Endothelial cell of umbilical vein (primary cell): ENCODE measurements at regions not wholly inside any gene's neighbourhood (a gene's known extent, or its start where the extent isn't known, plus 50 kb on each side); places are given as distances from the start of the nearest gene placed in this dataset.

Experiments used
- BruUV-seq: library from RNA; stranded (reverse); fragments of 400-500 nt; replicated peaks from 2 replicates; lab custom pipeline; 2021; lab: Mats Ljungman, UMichigan
- CTCF ChIA-PET: fragments of 300-600, 350-600 bp; sonication (Branson Sonifier 250); formaldehyde crosslinking; loops from one replicate; lab custom pipeline; 2021; ENCODE audit warnings: antibody characterized with exemption, inconsistent platforms; lab: Charles Lee
- POLR2A ChIA-PET: fragments of 300-600, 350-600 bp; sonication (Branson Sonifier 250); formaldehyde crosslinking; loops from one replicate; lab custom pipeline; 2021; ENCODE audit warnings: antibody characterized with exemption, inconsistent platforms; lab: Charles Lee
- DNase-seq: peaks from one replicate; pipeline ENCODE4 v3.0.0-alpha.2; 2011; ENCODE audit warnings: low read depth, low spot score
- FAIRE-seq: peaks from 2 replicates; lab custom pipeline; 2011; peaks lifted over from hg19 to GRCh38; lab: Jason Lieb, UNC
- H2AFZ ChIP-seq: 2 replicates; pipeline ENCODE4 v1.6.0; 2012; ENCODE audit warnings: low read depth, low read length, control low read depth, inconsistent platforms
- H3K27ac ChIP-seq: 2 replicates; pipeline ENCODE4 v1.5.1; 2011; ENCODE audit warnings: low read depth, mild to moderate bottlenecking, control low read depth, low read length, moderate library complexity; ENCODE audit not compliant: insufficient read depth
- H3K27me3 ChIP-seq, 2 experiments: 2 replicates each; pipeline versions ENCODE4 v1.6.0 to v1.6.1; 2011; ENCODE audit warnings: low read length in 2 of 2, mixed read lengths in 1 of 2; ENCODE audit not compliant: control insufficient read depth in 2 of 2, insufficient read depth in 2 of 2
- H3K36me3 ChIP-seq, 2 experiments: 2 replicates in 1 of 2; 3 replicates in 1 of 2; pipeline ENCODE4 v1.5.1; 2011; ENCODE audit warnings: low read length in 2 of 2, mild to moderate bottlenecking in 1 of 2, moderate library complexity in 1 of 2; ENCODE audit not compliant: control insufficient read depth in 2 of 2, insufficient read depth in 2 of 2; ENCODE audit errors: extremely low read depth in 1 of 2
- H3K4me1 ChIP-seq: 3 replicates; pipeline ENCODE4 v1.5.1; 2011; ENCODE audit warnings: mild to moderate bottlenecking, low read length; ENCODE audit not compliant: control insufficient read depth, insufficient read depth; ENCODE audit errors: extremely low read depth
- H3K4me2 ChIP-seq: 2 replicates; pipeline ENCODE4 v1.6.1; 2011; ENCODE audit warnings: low read length, control low read depth, mixed read lengths; ENCODE audit not compliant: insufficient read depth
- H3K4me3 ChIP-seq, 3 experiments: fragments of 200-600 bp in 1 of 3; sonication (generic), shearing (Covaris generic) in 1 of 3; replicated peaks in 1 of 3; 2 replicates each; pipeline ENCODE4 v1.5.1; 2011 to 2016; ENCODE audit warnings: control low read depth in 3 of 3, low read length in 3 of 3, mild to moderate bottlenecking in 2 of 3, inconsistent platforms in 1 of 3, low read depth in 1 of 3, moderate library complexity in 1 of 3; ENCODE audit not compliant: insufficient read depth in 1 of 3
- H3K79me2 ChIP-seq: 2 replicates; pipeline ENCODE4 v1.6.0; 2012; ENCODE audit warnings: low read length, inconsistent platforms; ENCODE audit not compliant: control insufficient read depth, insufficient read depth
- H3K9ac ChIP-seq: replicated peaks from 2 replicates; pipeline ENCODE3; 2011; ENCODE audit warnings: low read length, control low read depth; ENCODE audit not compliant: insufficient read depth; ENCODE audit errors: extremely low read depth
- H3K9me1 ChIP-seq: replicated peaks from 3 replicates; pipeline ENCODE4 v1.6.0; 2011; ENCODE audit warnings: mild to moderate bottlenecking, low read length; ENCODE audit not compliant: control insufficient read depth, insufficient read depth; ENCODE audit errors: extremely low read depth
- H3K9me3 ChIP-seq: replicated peaks from 2 replicates; pipeline ENCODE4 v1.5.1; 2012; ENCODE audit warnings: low read length, inconsistent platforms; ENCODE audit not compliant: control insufficient read depth, insufficient read depth
- H4K20me1 ChIP-seq: replicated peaks from 2 replicates; pipeline ENCODE3; 2011; ENCODE audit warnings: mild to moderate bottlenecking, low read length; ENCODE audit not compliant: control insufficient read depth, insufficient read depth; ENCODE audit errors: extremely low read depth
- CTCF ChIP-seq, 2 donors: IDR thresholded peaks; 1 replicate in 1 of 2; 2 replicates in 1 of 2; pipeline ENCODE4 v1.5.1; 2011; ENCODE audit warnings: low read length in 2 of 2, mild to moderate bottlenecking in 2 of 2, moderate library complexity in 2 of 2, control low read depth in 1 of 2, inconsistent platforms in 1 of 2, low read depth in 1 of 2; ENCODE audit not compliant: insufficient read depth in 1 of 2; ENCODE audit errors: extremely low read depth in 1 of 2
- EZH2 ChIP-seq: IDR thresholded peaks from 2 replicates; pipeline ENCODE4 v1.6.1; 2012; ENCODE audit warnings: borderline replicate concordance, low read depth, mild to moderate bottlenecking, moderate library complexity, low read length, inconsistent platforms; ENCODE audit not compliant: severe bottlenecking
- FOS ChIP-seq: IDR thresholded peaks from 2 replicates; pipeline ENCODE4 v1.6.1; 2011; ENCODE audit warnings: mild to moderate bottlenecking, low read length, moderate library complexity, borderline replicate concordance; ENCODE audit not compliant: insufficient read depth
- GATA2 ChIP-seq: IDR thresholded peaks from 2 replicates; pipeline ENCODE4 v1.7.0; 2011; ENCODE audit warnings: low read depth, mild to moderate bottlenecking, moderate library complexity, mixed read lengths, low read length; ENCODE audit not compliant: insufficient read length, insufficient read depth
- JUN ChIP-seq: IDR thresholded peaks from 2 replicates; pipeline ENCODE4 v1.6.1; 2011; ENCODE audit warnings: borderline replicate concordance, low read depth; ENCODE audit not compliant: insufficient read length, insufficient read depth
- MAX ChIP-seq: IDR thresholded peaks from 2 replicates; pipeline ENCODE4 v1.6.1; 2011; ENCODE audit not compliant: insufficient read depth, insufficient read length
- MYC ChIP-seq: IDR thresholded peaks from one replicate; pipeline ENCODE4 v1.6.1; 2011; ENCODE audit warnings: mild to moderate bottlenecking, low read depth, low read length
- POLR2A ChIP-seq: IDR thresholded peaks from 2 replicates; pipeline ENCODE4 v1.6.1; 2012; ENCODE audit warnings: low read depth, mild to moderate bottlenecking, control low read depth, low read length
- POLR2AphosphoS5 ChIP-seq: IDR thresholded peaks from 2 replicates; pipeline ENCODE4 v1.6.1; 2012; ENCODE audit warnings: low read depth, mild to moderate bottlenecking, control low read depth, low read length, moderate library complexity; ENCODE audit not compliant: insufficient read depth
- dilution Hi-C: fragments of 300-500 bp; cut with MboI; formaldehyde crosslinking; loops from one replicate; pipeline ENCODE4 v1.15.0; 2019; ENCODE audit warnings: low sequenced_read_pairs; ENCODE audit not compliant: extremely low pct_ligation_motif_present
- intact Hi-C: fragments of 100-400 bp; cut with micrococcal nuclease; formaldehyde crosslinking; loops from one replicate; pipeline ENCODE4 v1.10.0; 2022

- no peak overlapping the region for H3K9ac ChIP-seq
- DNase-seq = no peak
- CTCF ChIA-PET = no interaction called here
Measured at GRCh38 chr3:76554707-76555106, 485.2 kb upstream of the ROBO2 start.

More at GRCh38 chr3:76554707-76555106, 485.2 kb upstream of the ROBO2 start:
- TF ChIP-seq MAX = no peak
- TF ChIP-seq POLR2A = no peak
- no peak for TF ChIP-seq JUN
- TF ChIP-seq CTCF (IDR thresholded peaks at IDR 0.05; ENCODE audit: extremely low read depth in 1 of 2, insufficient read depth in 1 of 2, low read depth in 1 of 2, low read length in 2 of 2) = no peak
- TF ChIP-seq FOS = no peak
- TF ChIP-seq EZH2 = no peak
- TF ChIP-seq GATA2 = no peak
- no peak for TF ChIP-seq POLR2AphosphoS5
- no peak for TF ChIP-seq MYC
- Histone ChIP-seq H3K36me3 (no peaks in the 10 kb centered on the region), H3K9me1 (no peaks in the 10 kb centered on the region), H3K27ac (no peak overlapping the region), H3K79me2 (no peaks in the 10 kb centered on the region), H2AFZ (no peak overlapping the region), H3K27me3 (no peaks in the 10 kb centered on the region), H3K4me1 (no peaks in the 10 kb centered on the region), H3K4me3 (no peak overlapping the region), H4K20me1 (no peaks in the 10 kb centered on the region), H3K9me3 (peaks cover 7% of the 10 kb centered on the region), H3K4me2 (no peak overlapping the region)
- dilution Hi-C loops (no loop called here), intact Hi-C loops (no loop called here)
- no peak for FAIRE-seq
- POLR2A ChIA-PET = no interaction called here
- BruUV-seq = no TSS peak
